Neural cell (in vitro differentiated cells): ENCODE measurements at regions not wholly inside any gene's neighbourhood (a gene's known extent, or its start where the extent isn't known, plus 50 kb on each side); places are given as distances from the start of the nearest gene placed in this dataset.

Experiments used
- EP300 ChIP-seq: fragments of 450-650 bp; conservative IDR thresholded peaks from 2 replicates; pipeline ENCODE4 v1.6.1; 2014; ENCODE audit warnings: antibody characterized with exemption, mild to moderate bottlenecking, moderate library complexity; ENCODE audit not compliant: poor library complexity, severe bottlenecking
- EZH2 ChIP-seq: fragments of 200-600, 300-800 bp; shearing (Covaris generic), sonication (generic); IDR thresholded peaks from 2 replicates; pipeline ENCODE4 v1.6.1; 2014; ENCODE audit warnings: antibody characterized with exemption, low read length, borderline replicate concordance, mild to moderate bottlenecking; ENCODE audit not compliant: insufficient read depth, poor library complexity, severe bottlenecking
- TAF1 ChIP-seq: IDR thresholded peaks from 2 replicates; pipeline ENCODE4 v1.6.1; 2012; ENCODE audit warnings: low read depth
- TF ChIP-seq, protein P1 (sequence below): fragments of 450-650 bp; IDR thresholded peaks from 2 replicates; pipeline ENCODE4 v1.5.1; 2014; ENCODE audit warnings: antibody characterized with exemption, mild to moderate bottlenecking, moderate library complexity; ENCODE audit not compliant: poor library complexity, severe bottlenecking

DNA sequence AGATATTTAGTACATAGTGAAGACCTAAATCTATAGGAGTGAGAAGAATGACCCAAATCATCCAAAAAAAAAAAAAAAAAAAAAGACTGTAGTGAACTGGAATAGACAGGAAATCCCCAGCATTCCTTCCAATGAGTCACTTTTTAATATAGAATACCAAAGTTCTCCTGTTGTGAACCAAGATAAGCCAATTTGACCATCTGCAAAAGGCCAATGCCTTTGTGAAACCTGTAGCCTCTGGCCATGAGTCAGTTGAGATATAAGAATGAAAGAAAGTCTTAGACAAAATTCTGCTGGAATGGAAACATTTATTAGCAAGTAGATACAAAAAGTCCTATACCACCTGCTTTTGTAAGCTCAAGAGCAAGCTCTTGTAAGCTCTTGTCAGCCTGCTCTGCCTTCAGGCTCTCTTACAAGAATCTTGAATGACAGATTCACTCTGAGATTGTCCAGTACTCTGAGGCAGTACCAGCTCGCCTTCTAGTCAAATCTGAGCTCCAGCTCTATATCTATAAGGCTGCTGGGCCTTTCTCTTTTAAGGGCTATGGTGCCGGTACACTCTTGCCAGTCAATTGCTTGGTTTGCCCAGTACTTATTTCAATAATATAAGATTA is 243.0 kb upstream of the TMTC1 start:
- TF ChIP-seq TAF1 = no peak
- TF ChIP-seq EP300 = no peak
- TF ChIP-seq, protein P1, sequence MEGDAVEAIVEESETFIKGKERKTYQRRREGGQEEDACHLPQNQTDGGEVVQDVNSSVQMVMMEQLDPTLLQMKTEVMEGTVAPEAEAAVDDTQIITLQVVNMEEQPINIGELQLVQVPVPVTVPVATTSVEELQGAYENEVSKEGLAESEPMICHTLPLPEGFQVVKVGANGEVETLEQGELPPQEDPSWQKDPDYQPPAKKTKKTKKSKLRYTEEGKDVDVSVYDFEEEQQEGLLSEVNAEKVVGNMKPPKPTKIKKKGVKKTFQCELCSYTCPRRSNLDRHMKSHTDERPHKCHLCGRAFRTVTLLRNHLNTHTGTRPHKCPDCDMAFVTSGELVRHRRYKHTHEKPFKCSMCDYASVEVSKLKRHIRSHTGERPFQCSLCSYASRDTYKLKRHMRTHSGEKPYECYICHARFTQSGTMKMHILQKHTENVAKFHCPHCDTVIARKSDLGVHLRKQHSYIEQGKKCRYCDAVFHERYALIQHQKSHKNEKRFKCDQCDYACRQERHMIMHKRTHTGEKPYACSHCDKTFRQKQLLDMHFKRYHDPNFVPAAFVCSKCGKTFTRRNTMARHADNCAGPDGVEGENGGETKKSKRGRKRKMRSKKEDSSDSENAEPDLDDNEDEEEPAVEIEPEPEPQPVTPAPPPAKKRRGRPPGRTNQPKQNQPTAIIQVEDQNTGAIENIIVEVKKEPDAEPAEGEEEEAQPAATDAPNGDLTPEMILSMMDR = no peak
- no peak for TF ChIP-seq EZH2
